Keratinocyte (primary cell): ENCODE measurements at regions not wholly inside any gene's neighbourhood (a gene's known extent, or its start where the extent isn't known, plus 50 kb on each side); places are given as distances from the start of the nearest gene placed in this dataset.

ENCODE experiments used
- DNase-seq: peaks from one replicate; pipeline ENCODE4 v3.0.0-alpha.2; 2011; ENCODE audit warnings: low read depth, missing footprints, low spot score
- FAIRE-seq: peaks from 2 replicates; lab custom pipeline; 2011; peaks lifted over from hg19 to GRCh38; lab: Jason Lieb, UNC
- H2AFZ ChIP-seq: 2 replicates; pipeline ENCODE4 v1.6.0; 2012; ENCODE audit warnings: low read length, control low read depth, inconsistent platforms; ENCODE audit not compliant: control insufficient read depth
- H3K27ac ChIP-seq: 2 replicates; pipeline ENCODE4 v1.5.1; 2011; ENCODE audit warnings: low read length; ENCODE audit not compliant: control insufficient read depth, insufficient read depth
- H3K27me3 ChIP-seq: 3 replicates; pipeline ENCODE4 v1.6.0; 2011; ENCODE audit warnings: low read length; ENCODE audit not compliant: control insufficient read depth, insufficient read depth; ENCODE audit errors: extremely low read depth
- H3K36me3 ChIP-seq, 2 experiments: 2 replicates in 1 of 2; 3 replicates in 1 of 2; pipeline ENCODE4 v1.5.1; 2011; ENCODE audit warnings: low read length in 2 of 2, mild to moderate bottlenecking in 1 of 2; ENCODE audit not compliant: control insufficient read depth in 2 of 2, insufficient read depth in 2 of 2; ENCODE audit errors: extremely low read depth in 1 of 2
- H3K4me1 ChIP-seq: 3 replicates; pipeline ENCODE4 v1.5.1; 2011; ENCODE audit warnings: low read length; ENCODE audit not compliant: control insufficient read depth, insufficient read depth; ENCODE audit errors: extremely low read depth
- H3K4me2 ChIP-seq: 3 replicates; pipeline ENCODE4 v1.6.0; 2011; ENCODE audit warnings: low read depth, low read length; ENCODE audit not compliant: control insufficient read depth, insufficient read depth; ENCODE audit errors: extremely low read depth
- H3K4me3 ChIP-seq, 3 experiments: fragments of 200-600 bp in 1 of 3; sonication (generic) in 1 of 3; 2 replicates in 2 of 3; 3 replicates in 1 of 3; pipeline ENCODE4 v1.5.1; 2011 to 2016; ENCODE audit warnings: low read length in 3 of 3, mild to moderate bottlenecking in 3 of 3, control low read depth in 2 of 3, inconsistent platforms in 1 of 3, low read depth in 1 of 3, mixed read lengths in 1 of 3, mixed run types in 1 of 3, moderate library complexity in 1 of 3; ENCODE audit not compliant: control insufficient read depth in 2 of 3, insufficient read depth in 2 of 3; ENCODE audit errors: extremely low read depth in 1 of 3
- H3K79me2 ChIP-seq: 2 replicates; pipeline ENCODE4 v1.6.0; 2012; ENCODE audit warnings: low read length; ENCODE audit not compliant: control insufficient read depth, insufficient read depth
- H3K9ac ChIP-seq: 3 replicates; pipeline ENCODE4 v1.6.0; 2011; ENCODE audit warnings: low read length; ENCODE audit not compliant: control insufficient read depth, insufficient read depth; ENCODE audit errors: extremely low read depth
- H3K9me1 ChIP-seq: 3 replicates; pipeline ENCODE4 v1.6.0; 2011; ENCODE audit warnings: low read length; ENCODE audit not compliant: control insufficient read depth, insufficient read depth; ENCODE audit errors: extremely low read depth
- H3K9me3 ChIP-seq: 2 replicates; pipeline ENCODE4 v1.5.1; 2012; ENCODE audit warnings: low read depth, low read length; ENCODE audit not compliant: control insufficient read depth
- H4K20me1 ChIP-seq: 3 replicates; pipeline ENCODE4 v1.6.0; 2011; ENCODE audit warnings: low read length; ENCODE audit not compliant: control insufficient read depth, insufficient read depth; ENCODE audit errors: extremely low read depth
- EZH2 ChIP-seq: IDR thresholded peaks from one replicate; pipeline ENCODE4 v1.6.1; 2012; ENCODE audit warnings: inconsistent platforms, mild to moderate bottlenecking, low read length, moderate library complexity
- dilution Hi-C: fragments of 300-500 bp; cut with MboI; formaldehyde crosslinking; loops from one replicate; pipeline ENCODE4 v1.7.0; 2020; ENCODE audit warnings: low sequenced_read_pairs; ENCODE audit not compliant: extremely low pct_ligation_motif_present
- TF ChIP-seq, protein P1 (sequence below), 3 experiments: IDR thresholded peaks in 1 of 3; conservative IDR thresholded peaks in 1 of 3; optimal IDR thresholded peaks in 1 of 3; 2 replicates in 2 of 3; 3 replicates in 1 of 3; pipeline versions ENCODE3 to v1.5.1; 2011; ENCODE audit warnings: low read length in 3 of 3, mild to moderate bottlenecking in 3 of 3, moderate library complexity in 2 of 3, control low read depth in 1 of 3, inconsistent platforms in 1 of 3; ENCODE audit not compliant: insufficient read depth in 2 of 3; ENCODE audit errors: extremely low read depth in 1 of 3

GRCh38 chr2:226553333-226553732 lies 246.3 kb downstream of the IRS1 start:
- no peak overlapping the region for H3K27ac ChIP-seq
- H3K9ac ChIP-seq: no peak overlapping the region
- no peaks in the 10 kb centered on the region for H3K27me3 ChIP-seq
- H3K79me2 ChIP-seq: no peaks in the 10 kb centered on the region
- no peaks in the 10 kb centered on the region for H3K36me3 ChIP-seq
- FAIRE-seq: no peak
- H2AFZ ChIP-seq: no peak overlapping the region
- H4K20me1 ChIP-seq: no peaks in the 10 kb centered on the region
- dilution Hi-C loops: no loop called here
- H3K9me1 ChIP-seq: no peaks in the 10 kb centered on the region
- TF ChIP-seq, protein P1, sequence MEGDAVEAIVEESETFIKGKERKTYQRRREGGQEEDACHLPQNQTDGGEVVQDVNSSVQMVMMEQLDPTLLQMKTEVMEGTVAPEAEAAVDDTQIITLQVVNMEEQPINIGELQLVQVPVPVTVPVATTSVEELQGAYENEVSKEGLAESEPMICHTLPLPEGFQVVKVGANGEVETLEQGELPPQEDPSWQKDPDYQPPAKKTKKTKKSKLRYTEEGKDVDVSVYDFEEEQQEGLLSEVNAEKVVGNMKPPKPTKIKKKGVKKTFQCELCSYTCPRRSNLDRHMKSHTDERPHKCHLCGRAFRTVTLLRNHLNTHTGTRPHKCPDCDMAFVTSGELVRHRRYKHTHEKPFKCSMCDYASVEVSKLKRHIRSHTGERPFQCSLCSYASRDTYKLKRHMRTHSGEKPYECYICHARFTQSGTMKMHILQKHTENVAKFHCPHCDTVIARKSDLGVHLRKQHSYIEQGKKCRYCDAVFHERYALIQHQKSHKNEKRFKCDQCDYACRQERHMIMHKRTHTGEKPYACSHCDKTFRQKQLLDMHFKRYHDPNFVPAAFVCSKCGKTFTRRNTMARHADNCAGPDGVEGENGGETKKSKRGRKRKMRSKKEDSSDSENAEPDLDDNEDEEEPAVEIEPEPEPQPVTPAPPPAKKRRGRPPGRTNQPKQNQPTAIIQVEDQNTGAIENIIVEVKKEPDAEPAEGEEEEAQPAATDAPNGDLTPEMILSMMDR (optimal IDR thresholded peaks at IDR 0.05 in 1 of 3, IDR thresholded peaks at IDR 0.05 in 1 of 3, conservative IDR thresholded peaks at IDR 0.05 in 1 of 3; ENCODE audit: extremely low read depth in 1 of 3, insufficient read depth in 2 of 3, low read length in 3 of 3): no peak
- TF ChIP-seq EZH2: no peak
- H3K4me1 ChIP-seq: no peaks in the 10 kb centered on the region
- H3K4me3 ChIP-seq: no peak overlapping the region
- no peak for DNase-seq
- H3K4me2 ChIP-seq: no peak overlapping the region
- no peaks in the 10 kb centered on the region for H3K9me3 ChIP-seq

DNA sequence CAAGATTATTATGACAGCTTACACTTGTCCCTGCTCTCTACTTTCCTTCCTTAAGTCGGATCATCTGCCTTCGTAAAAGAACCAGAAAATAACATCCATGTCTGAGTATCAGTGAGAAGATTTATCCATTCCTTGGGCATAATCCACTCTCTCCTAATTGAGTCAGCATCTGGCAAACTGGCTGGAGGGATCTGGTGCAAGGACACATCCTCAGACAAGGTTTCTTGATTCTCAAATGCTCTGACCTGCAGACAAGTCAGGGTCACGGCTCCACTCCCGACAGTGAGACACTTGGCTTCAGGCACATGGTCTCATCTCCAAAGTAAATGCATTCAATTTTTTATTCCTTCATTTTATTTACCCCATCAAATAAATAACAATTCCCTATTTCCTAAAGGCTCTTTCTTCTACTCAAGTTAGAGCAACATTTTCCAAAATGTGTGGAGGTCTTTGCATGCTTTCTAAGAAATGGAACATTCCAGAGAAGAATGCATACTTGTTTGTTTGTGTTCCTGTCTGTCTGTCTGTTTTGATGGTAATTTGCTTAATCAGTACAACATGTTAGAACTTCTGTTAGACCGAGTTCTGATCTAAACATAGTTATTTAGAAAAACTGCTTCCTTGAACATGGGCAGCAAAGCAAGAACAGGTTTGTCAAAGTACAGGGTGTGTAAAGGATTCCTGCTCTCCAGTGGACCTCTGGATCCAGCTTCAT lies 246.9 kb downstream of the IRS1 start:
- Histone ChIP-seq H2AFZ (peak overlapping the region; percentile 19), H3K9me1 (no peaks in the 10 kb centered on the region), H4K20me1 (no peaks in the 10 kb centered on the region), H3K4me2 (no peak overlapping the region), H3K9ac (no peak overlapping the region), H3K79me2 (no peaks in the 10 kb centered on the region), H3K4me3 (no peak overlapping the region), H3K9me3 (no peaks in the 10 kb centered on the region), H3K27me3 (no peaks in the 10 kb centered on the region), H3K4me1 (no peaks in the 10 kb centered on the region), H3K36me3 (no peaks in the 10 kb centered on the region), H3K27ac (no peak overlapping the region)
- TF ChIP-seq EZH2: no peak
- TF ChIP-seq, protein P1 (optimal IDR thresholded peaks at IDR 0.05 in 1 of 3, IDR thresholded peaks at IDR 0.05 in 1 of 3, conservative IDR thresholded peaks at IDR 0.05 in 1 of 3; ENCODE audit: extremely low read depth in 1 of 3, insufficient read depth in 2 of 3, low read length in 3 of 3): no peak
- DNase-seq (no peak), FAIRE-seq (no peak)
- dilution Hi-C loops: no loop called here
